PC-9 (cell line): ENCODE measurements at regions not wholly inside any gene's neighbourhood (a gene's known extent, or its start where the extent isn't known, plus 50 kb on each side); places are given as distances from the start of the nearest gene placed in this dataset.

Experiments
- BruUV-seq: library from RNA; stranded (reverse); fragments of 400-500 nt; replicated peaks from 2 replicates; lab custom pipeline; 2021; lab: Mats Ljungman, UMichigan
- CTCF ChIA-PET: fragments of 300-600 bp; sonication (Branson Sonifier 250); formaldehyde crosslinking; loops from one replicate; lab custom pipeline; 2022; ENCODE audit warnings: antibody characterized with exemption; lab: Charles Lee
- POLR2A ChIA-PET: fragments of 300-600 bp; sonication (Branson Sonifier 250); formaldehyde crosslinking; loops from one replicate; lab custom pipeline; 2022; ENCODE audit warnings: antibody characterized with exemption; ENCODE audit not compliant: unreplicated experiment; lab: Charles Lee
- DNase-seq, 2 experiments: peaks; one replicate each; pipeline versions ENCODE4 v3.0.0 to v3.0.0-alpha.2; 2015 to 2022; ENCODE audit warnings: mixed read lengths in 1 of 2
- H2AFZ ChIP-seq: fragments of 200-600 bp; sonication (generic); 2 replicates; pipeline ENCODE4 v1.8.1; 2017; ENCODE audit warnings: antibody characterized with exemption
- H3F3A ChIP-seq: fragments of 200-600 bp; sonication (generic); 2 replicates; pipeline ENCODE4 v1.8.1; 2017; ENCODE audit warnings: antibody characterized with exemption, mild to moderate bottlenecking, low read depth; ENCODE audit not compliant: insufficient read depth
- H3K27ac ChIP-seq: fragments of 200-600 bp; sonication (generic); 2 replicates; pipeline ENCODE4 v1.6.1; 2016; ENCODE audit warnings: mixed run types
- H3K27me3 ChIP-seq: fragments of 200-600 bp; sonication (generic); 2 replicates; pipeline ENCODE4 v1.6.1; 2016; ENCODE audit warnings: low read depth, mixed run types; ENCODE audit not compliant: insufficient read depth
- H3K36me3 ChIP-seq: fragments of 200-600 bp; sonication (generic); 2 replicates; pipeline ENCODE4 v1.6.1; 2016; ENCODE audit warnings: low read depth, mixed run types
- H3K4me1 ChIP-seq: fragments of 200-600 bp; sonication (generic); replicated peaks from 2 replicates; pipeline ENCODE4 v1.6.1; 2016; ENCODE audit warnings: mixed run types; ENCODE audit not compliant: insufficient read depth
- H3K4me2 ChIP-seq: fragments of 200-600 bp; sonication (generic); 2 replicates; pipeline ENCODE4 v1.6.1; 2017; ENCODE audit warnings: mixed run types
- H3K4me3 ChIP-seq: fragments of 200-600 bp; sonication (generic); 2 replicates; pipeline ENCODE4 v1.6.1; 2016; ENCODE audit warnings: mixed run types
- H3K79me2 ChIP-seq: fragments of 200-600 bp; sonication (generic); 2 replicates; pipeline ENCODE4 v1.6.1; 2017; ENCODE audit warnings: low read depth, mixed run types
- H3K9me2 ChIP-seq: fragments of 200-600 bp; sonication (generic); 2 replicates; pipeline ENCODE4 v1.8.1; 2017; ENCODE audit warnings: mild to moderate bottlenecking; ENCODE audit not compliant: insufficient read depth
- H3K9me3 ChIP-seq: fragments of 200-600 bp; sonication (generic); 2 replicates; pipeline ENCODE4 v1.8.1; 2016; ENCODE audit warnings: low read depth; ENCODE audit not compliant: insufficient read depth
- H4K20me1 ChIP-seq: fragments of 200-600 bp; sonication (generic); 2 replicates; pipeline ENCODE4 v1.8.1; 2017; ENCODE audit not compliant: insufficient read depth
- EZH2 ChIP-seq: fragments of 200-600 bp; sonication (generic); IDR thresholded peaks from 2 replicates; pipeline ENCODE4 v1.8.0; 2017; ENCODE audit warnings: antibody characterized with exemption, low read depth
- intact Hi-C: fragments of 100-400 bp; cut with micrococcal nuclease; formaldehyde crosslinking; loops from one replicate; pipeline ENCODE4 v1.10.0; 2022; ENCODE audit not compliant: unreplicated experiment
- TF ChIP-seq, protein P1 (sequence below): fragments of 200-600 bp; sonication (generic); conservative IDR thresholded peaks from 2 replicates; pipeline ENCODE4 v1.6.1; 2017; ENCODE audit warnings: mixed run types, antibody characterized with exemption, mild to moderate bottlenecking, moderate library complexity

DNA sequence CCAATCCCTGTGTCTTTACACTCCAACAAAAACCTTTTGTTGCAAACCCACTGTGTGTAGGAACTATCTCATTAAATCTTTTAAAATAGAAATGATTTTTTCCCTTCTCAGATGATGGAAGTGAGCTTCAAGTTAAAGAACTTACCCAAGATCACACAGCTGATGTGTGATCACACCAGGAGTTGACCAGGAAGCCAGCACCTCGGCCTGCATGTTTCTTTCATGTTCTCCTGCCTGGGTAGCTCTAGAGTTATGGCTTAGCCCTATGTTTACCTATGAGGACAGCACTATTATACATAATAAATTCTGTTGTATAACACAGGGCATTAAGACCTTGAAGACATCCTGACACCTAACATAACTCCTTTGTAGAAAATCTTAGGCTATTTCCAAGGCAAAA, 132.1 kb upstream of the KLHL25 start:
- Histone ChIP-seq H4K20me1 (no peaks in the 10 kb centered on the region), H2AFZ (no peak overlapping the region), H3K4me3 (no peak overlapping the region), H3K4me2 (no peak overlapping the region), H3K4me1 (no peaks in the 10 kb centered on the region), H3K27ac (no peak overlapping the region), H3K36me3 (no peaks in the 10 kb centered on the region), H3F3A (no peaks in the 10 kb centered on the region), H3K27me3 (peaks cover 25% of the 10 kb centered on the region), H3K9me2 (no peaks in the 10 kb centered on the region), H3K9me3 (no peaks in the 10 kb centered on the region), H3K79me2 (no peaks in the 10 kb centered on the region)
- BruUV-seq = no TSS peak
- intact Hi-C loops = no loop called here
- POLR2A ChIA-PET = no interaction called here
- CTCF ChIA-PET = no interaction called here
- DNase-seq = no peak
- TF ChIP-seq EZH2 = no peak
- TF ChIP-seq, protein P1, sequence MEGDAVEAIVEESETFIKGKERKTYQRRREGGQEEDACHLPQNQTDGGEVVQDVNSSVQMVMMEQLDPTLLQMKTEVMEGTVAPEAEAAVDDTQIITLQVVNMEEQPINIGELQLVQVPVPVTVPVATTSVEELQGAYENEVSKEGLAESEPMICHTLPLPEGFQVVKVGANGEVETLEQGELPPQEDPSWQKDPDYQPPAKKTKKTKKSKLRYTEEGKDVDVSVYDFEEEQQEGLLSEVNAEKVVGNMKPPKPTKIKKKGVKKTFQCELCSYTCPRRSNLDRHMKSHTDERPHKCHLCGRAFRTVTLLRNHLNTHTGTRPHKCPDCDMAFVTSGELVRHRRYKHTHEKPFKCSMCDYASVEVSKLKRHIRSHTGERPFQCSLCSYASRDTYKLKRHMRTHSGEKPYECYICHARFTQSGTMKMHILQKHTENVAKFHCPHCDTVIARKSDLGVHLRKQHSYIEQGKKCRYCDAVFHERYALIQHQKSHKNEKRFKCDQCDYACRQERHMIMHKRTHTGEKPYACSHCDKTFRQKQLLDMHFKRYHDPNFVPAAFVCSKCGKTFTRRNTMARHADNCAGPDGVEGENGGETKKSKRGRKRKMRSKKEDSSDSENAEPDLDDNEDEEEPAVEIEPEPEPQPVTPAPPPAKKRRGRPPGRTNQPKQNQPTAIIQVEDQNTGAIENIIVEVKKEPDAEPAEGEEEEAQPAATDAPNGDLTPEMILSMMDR = no peak

DNA sequence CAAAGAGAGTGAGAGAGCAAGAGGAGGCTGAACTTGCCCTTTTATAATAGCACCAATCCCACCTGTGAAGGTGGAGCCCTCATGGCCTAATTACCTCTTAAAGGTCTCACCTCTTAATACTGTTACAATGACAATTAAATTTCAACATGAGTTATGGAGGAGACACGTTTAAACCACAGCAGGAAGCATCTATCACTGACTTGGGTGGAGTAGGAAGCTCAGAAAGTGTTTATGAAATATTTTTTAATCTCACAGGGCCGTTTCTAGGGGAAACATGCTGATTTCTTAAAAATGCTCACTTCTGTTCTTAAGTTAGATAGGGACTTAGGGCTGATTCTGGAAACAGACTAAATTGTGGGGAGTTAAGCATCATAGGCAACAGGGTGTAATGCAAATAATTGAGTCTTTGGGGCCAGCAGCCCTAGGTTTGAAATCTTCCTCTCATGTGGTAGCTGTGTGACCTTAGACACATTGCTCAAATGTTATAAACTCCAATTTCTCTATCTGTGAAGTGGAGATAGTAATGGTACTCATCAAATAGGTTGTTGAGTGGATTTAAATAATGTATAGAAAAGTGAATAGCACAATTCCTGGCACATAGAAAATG, 133.3 kb upstream of the KLHL25 start:
- no peaks in the 10 kb centered on the region for H3K79me2 ChIP-seq
- no peak overlapping the region for H3K4me3 ChIP-seq
- TF ChIP-seq, protein P1 = no peak
- no peak for TF ChIP-seq EZH2
- H3K4me2 ChIP-seq = no peak overlapping the region
- BruUV-seq = no TSS peak
- no peaks in the 10 kb centered on the region for H3K4me1 ChIP-seq
- no peak overlapping the region for H2AFZ ChIP-seq
- DNase-seq = no peak
- H3K27me3 ChIP-seq = peaks cover 15% of the 10 kb centered on the region
- H4K20me1 ChIP-seq = no peaks in the 10 kb centered on the region
- H3K27ac ChIP-seq = no peak overlapping the region
- intact Hi-C loops = no loop called here
- ChIA-PET POLR2A (no interaction called here), CTCF (no interaction called here)
- H3K9me3 ChIP-seq = no peaks in the 10 kb centered on the region
- H3K9me2 ChIP-seq = no peaks in the 10 kb centered on the region
- H3K36me3 ChIP-seq = no peaks in the 10 kb centered on the region
- no peaks in the 10 kb centered on the region for H3F3A ChIP-seq

DNA sequence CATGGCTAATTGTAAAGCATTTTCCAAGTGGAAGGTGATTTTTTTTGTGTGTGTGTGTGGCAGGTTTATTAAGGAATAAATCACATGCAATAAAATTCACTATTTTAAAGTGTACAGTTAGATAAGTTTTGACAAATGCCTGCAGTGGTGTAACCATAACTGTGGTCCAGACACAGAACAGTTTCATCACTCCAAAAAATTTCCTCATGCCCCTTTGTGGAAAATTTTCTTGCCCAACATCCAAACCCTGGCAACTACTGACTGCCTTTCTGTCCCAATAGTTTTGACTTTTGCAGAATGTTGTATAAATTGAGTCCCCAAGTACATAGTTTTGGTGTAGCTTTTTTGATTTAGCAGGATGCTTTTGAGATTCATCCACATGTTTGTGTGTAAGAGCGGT, 135.1 kb upstream of the KLHL25 start:
- no peak for TF ChIP-seq EZH2
- TF ChIP-seq, protein P1 = no peak
- CTCF ChIA-PET = no interaction called here

More for the DNA sequence above, 135.1 kb upstream of the KLHL25 start:
- POLR2A ChIA-PET = no interaction called here
- peaks cover 8% of the 10 kb centered on the region; the same call in 1 of the 2 replicates for H3K27me3 ChIP-seq
- no peaks in the 10 kb centered on the region for H3K79me2 ChIP-seq
- intact Hi-C loops = no loop called here
- no peak overlapping the region for H3K4me3 ChIP-seq
- H2AFZ ChIP-seq = no peak overlapping the region
- H4K20me1 ChIP-seq = no peaks in the 10 kb centered on the region
- H3F3A ChIP-seq = no peaks in the 10 kb centered on the region
- no peaks in the 10 kb centered on the region for H3K4me1 ChIP-seq
- H3K36me3 ChIP-seq = no peaks in the 10 kb centered on the region
- no peak overlapping the region for H3K4me2 ChIP-seq
- no peak for DNase-seq
- no peaks in the 10 kb centered on the region for H3K9me2 ChIP-seq
- no peaks in the 10 kb centered on the region for H3K9me3 ChIP-seq
- H3K27ac ChIP-seq = no peak overlapping the region
- no TSS peak for BruUV-seq
